IMR-90 (cell line): ENCODE measurements at regions not wholly inside any gene's neighbourhood (a gene's known extent, or its start where the extent isn't known, plus 50 kb on each side); places are given as distances from the start of the nearest gene placed in this dataset.
A peak's percentile ranks its signal among the peaks of the same experiment; 100 is the strongest.

Experiments
- ATAC-seq: fragments of 200-7000 bp; cut with Tn5 transposase; 2 replicates; pipeline ENCODE4 v1.9.1; 2020; ENCODE audit warnings: low read depth, mild to moderate bottlenecking, moderate library complexity
- BruUV-seq: library from RNA; stranded (reverse); fragments of 400-500 nt; replicated peaks from 2 replicates; lab custom pipeline; 2021; lab: Mats Ljungman, UMichigan
- CTCF ChIA-PET: fragments of 300-600 bp; formaldehyde crosslinking; extraction: SDS; loops from one replicate; lab custom pipeline; 2021; ENCODE audit warnings: antibody characterized with exemption; lab: Yijun Ruan, JAX
- POLR2A ChIA-PET: fragments of 300-600 bp; sonication (Branson Sonifier 250); formaldehyde crosslinking; loops from one replicate; lab custom pipeline; 2022; ENCODE audit warnings: antibody characterized with exemption; ENCODE audit not compliant: unreplicated experiment; lab: Charles Lee
- DNase-seq: peaks from one replicate; pipeline ENCODE4 v3.0.0; 2013
- H2AFZ ChIP-seq: replicated peaks from 2 replicates; pipeline ENCODE3; 2013; ENCODE audit warnings: low read length, mild to moderate bottlenecking; ENCODE audit not compliant: poor library complexity
- H2AK5ac ChIP-seq: 2 replicates; pipeline ENCODE4 v1.6.1; 2013; ENCODE audit warnings: low read depth, low read length, inconsistent platforms
- H2AK9ac ChIP-seq: replicated peaks from 2 replicates; pipeline ENCODE3; 2013; ENCODE audit warnings: mild to moderate bottlenecking, low read depth, low read length, moderate library complexity; ENCODE audit not compliant: poor library complexity
- H2BK120ac ChIP-seq: 2 replicates; pipeline ENCODE4 v1.6.1; 2013; ENCODE audit warnings: low read depth, low read length, inconsistent platforms
- H2BK15ac ChIP-seq: 3 replicates; pipeline ENCODE4 v1.6.1; 2013; ENCODE audit warnings: low read depth, low read length, inconsistent platforms
- H2BK20ac ChIP-seq: 2 replicates; pipeline ENCODE4 v1.6.1; 2013; ENCODE audit warnings: low read depth, mild to moderate bottlenecking, inconsistent platforms, low read length, moderate library complexity
- H2BK5ac ChIP-seq: 2 replicates; pipeline ENCODE4 v1.6.1; 2013; ENCODE audit warnings: mild to moderate bottlenecking, low read depth, low read length, inconsistent platforms; ENCODE audit not compliant: poor library complexity, severe bottlenecking
- H3K14ac ChIP-seq: replicated peaks from 2 replicates; pipeline ENCODE4 v1.6.1; 2013; ENCODE audit warnings: low read depth, low read length, inconsistent platforms
- H3K18ac ChIP-seq: 2 replicates; pipeline ENCODE4 v1.6.1; 2013; ENCODE audit warnings: low read depth, low read length, control low read depth
- H3K23ac ChIP-seq: 2 replicates; pipeline ENCODE4 v1.6.1; 2013; ENCODE audit warnings: low read depth, low read length, inconsistent platforms
- H3K27ac ChIP-seq: 2 replicates; pipeline ENCODE4 v1.5.1; 2013; ENCODE audit warnings: mild to moderate bottlenecking, control low read depth, low read length; ENCODE audit not compliant: insufficient read depth
- H3K27me3 ChIP-seq: 2 replicates; pipeline ENCODE4 v1.6.1; 2013; ENCODE audit warnings: low read length; ENCODE audit not compliant: control insufficient read depth, insufficient read depth
- H3K36me3 ChIP-seq: 2 replicates; pipeline ENCODE4 v1.6.1; 2013; ENCODE audit warnings: low read length, mixed read lengths; ENCODE audit not compliant: control insufficient read depth, insufficient read depth
- H3K4ac ChIP-seq: 2 replicates; pipeline ENCODE4 v1.6.1; 2013; ENCODE audit warnings: low read depth, low read length, inconsistent platforms
- H3K4me1 ChIP-seq: 2 replicates; pipeline ENCODE4 v1.6.1; 2013; ENCODE audit warnings: low read length, mixed read lengths; ENCODE audit not compliant: control insufficient read depth, insufficient read depth
- H3K4me2 ChIP-seq: 2 replicates; pipeline ENCODE4 v1.6.1; 2013; ENCODE audit warnings: low read depth, mild to moderate bottlenecking, control low read depth, low read length, moderate library complexity
- H3K4me3 ChIP-seq: 2 replicates; pipeline ENCODE4 v1.5.1; 2013; ENCODE audit warnings: low read depth, mild to moderate bottlenecking, control low read depth, low read length, moderate library complexity; ENCODE audit not compliant: insufficient read depth
- H3K56ac ChIP-seq: 2 replicates; pipeline ENCODE4 v1.6.1; 2013; ENCODE audit warnings: low read length, inconsistent platforms; ENCODE audit not compliant: insufficient read depth; ENCODE audit errors: extremely low read depth
- H3K79me1 ChIP-seq, 2 experiments: 2 replicates each; pipeline ENCODE4 v1.6.1; 2013; ENCODE audit warnings: low read length in 2 of 2, inconsistent platforms in 1 of 2, low read depth in 1 of 2
- H3K9ac ChIP-seq: 2 replicates; pipeline ENCODE4 v1.6.1; 2013; ENCODE audit warnings: low read depth, low read length, control low read depth
- H3K9me1 ChIP-seq: 2 replicates; pipeline ENCODE4 v1.6.1; 2013; ENCODE audit warnings: low read length, inconsistent platforms; ENCODE audit not compliant: insufficient read depth
- H3K9me3 ChIP-seq: 2 replicates; pipeline ENCODE4 v1.6.1; 2013; ENCODE audit warnings: low read length; ENCODE audit not compliant: control insufficient read depth, insufficient read depth
- H4K20me1 ChIP-seq: 2 replicates; pipeline ENCODE4 v1.6.1; 2013; ENCODE audit warnings: low read length, inconsistent platforms; ENCODE audit not compliant: insufficient read depth
- H4K5ac ChIP-seq: 2 replicates; pipeline ENCODE4 v1.6.1; 2013; ENCODE audit warnings: mild to moderate bottlenecking, low read depth, low read length, control low read depth
- H4K8ac ChIP-seq, 2 experiments: 2 replicates each; pipeline ENCODE4 v1.6.1; 2013; ENCODE audit warnings: low read depth in 2 of 2, low read length in 2 of 2, control low read depth in 1 of 2, inconsistent platforms in 1 of 2
- H4K91ac ChIP-seq: 2 replicates; pipeline ENCODE4 v1.6.1; 2013; ENCODE audit warnings: low read depth, low read length, inconsistent platforms; ENCODE audit not compliant: insufficient read depth
- BHLHE40 ChIP-seq: fragments of 150-350 bp; IDR thresholded peaks from 2 replicates; pipeline ENCODE4 v1.6.1; 2016; ENCODE audit warnings: mild to moderate bottlenecking, low read depth, low read length
- CEBPB ChIP-seq: IDR thresholded peaks from 2 replicates; pipeline ENCODE4 v1.6.1; 2012; ENCODE audit warnings: low read depth, low read length, improper control_type of control experiment
- CHD1 ChIP-seq: IDR thresholded peaks from 2 replicates; pipeline ENCODE4 v1.6.1; 2012; ENCODE audit warnings: low read depth, low read length, improper control_type of control experiment
- FOS ChIP-seq: fragments of 150-350 bp; IDR thresholded peaks from 2 replicates; pipeline ENCODE4 v1.6.1; 2016; ENCODE audit warnings: low read depth, low read length
- MAFK ChIP-seq: IDR thresholded peaks from 2 replicates; pipeline ENCODE4 v1.6.1; 2012; ENCODE audit warnings: low read depth, low read length, improper control_type of control experiment
- MAZ ChIP-seq: IDR thresholded peaks from 2 replicates; pipeline ENCODE4 v1.6.1; 2012; ENCODE audit warnings: low read depth, mild to moderate bottlenecking, low read length, improper control_type of control experiment, moderate library complexity, borderline replicate concordance
- MXI1 ChIP-seq: IDR thresholded peaks from 2 replicates; pipeline ENCODE4 v1.6.1; 2012; ENCODE audit warnings: low read depth, mild to moderate bottlenecking, low read length, moderate library complexity, borderline replicate concordance
- NFE2L2 ChIP-seq: fragments of 150-350 bp; IDR thresholded peaks from 2 replicates; pipeline ENCODE4 v1.6.1; 2016; ENCODE audit warnings: low read depth, mild to moderate bottlenecking, low read length
- POLR2A ChIP-seq: IDR thresholded peaks from 2 replicates; pipeline ENCODE4 v1.6.1; 2012; ENCODE audit warnings: mild to moderate bottlenecking, low read depth, low read length
- RAD21 ChIP-seq: IDR thresholded peaks from 2 replicates; pipeline ENCODE4 v1.6.1; 2012; ENCODE audit warnings: low read length, improper control_type of control experiment
- RFX5 ChIP-seq: IDR thresholded peaks from 2 replicates; pipeline ENCODE4 v1.8.0; 2012; ENCODE audit warnings: low read depth, mild to moderate bottlenecking, low read length, moderate library complexity
- SMC3 ChIP-seq: fragments of 150-350 bp; IDR thresholded peaks from 2 replicates; pipeline ENCODE4 v1.6.1; 2016; ENCODE audit warnings: low read depth, mild to moderate bottlenecking, antibody characterized with exemption, low read length, moderate library complexity
- WGBS, 2 experiments: methylation state at CpG; one replicate each; pipeline versions ENCODE4 v1.1.5 to v1.1.7; 2013; ENCODE audit warnings: missing lambda C conversion rate in 2 of 2; ENCODE audit not compliant: insufficient read length in 1 of 2; ENCODE audit errors: extremely low coverage in 2 of 2; 5-methylcytosine and 5-hydroxymethylcytosine counted together
- dilution Hi-C: fragments of 300-500 bp; cut with HindIII; formaldehyde crosslinking; loops from one replicate; pipeline ENCODE4 v1.14.3; 2018; ENCODE audit warnings: low sequenced_read_pairs; ENCODE audit not compliant: unreplicated experiment
- in situ Hi-C: fragments of 300-500 bp; cut with MboI; formaldehyde crosslinking; loops from 3 replicates; pipeline ENCODE4 v1.14.3; 2019; ENCODE audit warnings: low sequenced_read_pairs, inconsistent platforms, mixed read lengths
- intact Hi-C: fragments of 100-400 bp; cut with micrococcal nuclease; formaldehyde crosslinking; loops from 2 replicates; pipeline ENCODE4 v1.10.0; 2022
- TF ChIP-seq, protein P1 (sequence below): fragments of 150-350 bp; IDR thresholded peaks from 2 replicates; pipeline ENCODE4 v1.6.1; 2016; ENCODE audit warnings: low read depth, mild to moderate bottlenecking, low read length, moderate library complexity, borderline replicate concordance
- TF ChIP-seq, protein P2 (sequence below): fragments of 150-350 bp; IDR thresholded peaks from 2 replicates; pipeline ENCODE4 v1.6.1; 2017; ENCODE audit warnings: mild to moderate bottlenecking, antibody characterized with exemption, low read length, low read depth
- TF ChIP-seq, protein P3 (sequence below): conservative IDR thresholded peaks from 2 replicates; pipeline ENCODE4 v1.5.1; 2012; ENCODE audit warnings: mild to moderate bottlenecking, low read depth, low read length, improper control_type of control experiment

DNA sequence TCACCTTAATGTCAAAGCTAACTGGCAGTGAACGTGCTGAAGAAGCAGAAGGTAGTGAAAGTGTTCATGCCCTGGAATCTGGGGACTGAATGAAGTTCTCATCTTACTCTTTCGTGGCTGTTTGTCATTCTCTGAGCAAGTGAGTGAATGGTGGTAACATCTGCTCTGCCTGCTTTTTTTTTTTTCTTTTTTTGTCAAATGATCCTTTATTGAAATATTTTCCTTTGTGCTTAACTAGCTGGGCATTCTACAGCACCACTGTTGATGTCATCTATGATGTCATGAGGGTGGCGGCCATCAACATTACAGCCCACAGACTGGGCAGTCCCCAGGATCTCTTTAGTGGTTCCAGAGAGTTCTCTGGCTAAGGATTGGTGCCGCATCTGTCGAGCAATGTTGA lies 65.2 kb downstream of the RIN2 start:
- WGBS, 2 experiments: no CpG with 5 or more reads among the region's 5 CpGs
- dilution Hi-C loops: no loop called here

More for the DNA sequence above, 65.2 kb downstream of the RIN2 start:
- intact Hi-C loops: no loop called here
- no peak overlapping the region for H3K9ac ChIP-seq
- peak overlapping the region; percentile 7 for H2AK9ac ChIP-seq
- no peak overlapping the region for H3K56ac ChIP-seq
- H2AFZ ChIP-seq: peak overlapping the region; percentile 54
- peak overlapping the region; percentile 92 for H3K4ac ChIP-seq
- no peak overlapping the region for H3K27ac ChIP-seq
- H2AK5ac ChIP-seq: peak overlapping the region; percentile 81
- H4K5ac ChIP-seq: peak overlapping the region; percentile 46; the same call in 1 of the 2 replicates
- no peak overlapping the region for H3K4me3 ChIP-seq
- H4K8ac ChIP-seq: peak overlapping the region; percentile 26 to 76; a peak in 3 of 4 replicates
- POLR2A ChIA-PET: no interaction called here
- H3K4me1 ChIP-seq: peaks cover 9% of the 10 kb centered on the region
- in situ Hi-C loops: no loop called here
- peak overlapping the region; percentile 48 for H4K91ac ChIP-seq
- CTCF ChIA-PET: no interaction called here
- peak overlapping the region; percentile 83 for H2BK120ac ChIP-seq
- H3K18ac ChIP-seq: peak overlapping the region; percentile 59; the same call in 1 of the 2 replicates
- peaks cover 7% of the 10 kb centered on the region; the same call in 1 of the 2 replicates for H3K36me3 ChIP-seq
- ATAC-seq (no peak), DNase-seq (peak; percentile 66)
- peaks cover 3% of the 10 kb centered on the region; the same call in 1 of the 2 replicates for H3K9me3 ChIP-seq
- H2BK15ac ChIP-seq: peak overlapping the region; percentile 96; the same call in 1 of the 3 replicates
- H3K27me3 ChIP-seq: no peaks in the 10 kb centered on the region
- TF ChIP-seq, protein P1, sequence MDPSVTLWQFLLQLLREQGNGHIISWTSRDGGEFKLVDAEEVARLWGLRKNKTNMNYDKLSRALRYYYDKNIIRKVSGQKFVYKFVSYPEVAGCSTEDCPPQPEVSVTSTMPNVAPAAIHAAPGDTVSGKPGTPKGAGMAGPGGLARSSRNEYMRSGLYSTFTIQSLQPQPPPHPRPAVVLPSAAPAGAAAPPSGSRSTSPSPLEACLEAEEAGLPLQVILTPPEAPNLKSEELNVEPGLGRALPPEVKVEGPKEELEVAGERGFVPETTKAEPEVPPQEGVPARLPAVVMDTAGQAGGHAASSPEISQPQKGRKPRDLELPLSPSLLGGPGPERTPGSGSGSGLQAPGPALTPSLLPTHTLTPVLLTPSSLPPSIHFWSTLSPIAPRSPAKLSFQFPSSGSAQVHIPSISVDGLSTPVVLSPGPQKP: no peak
- TF ChIP-seq MXI1: no peak
- no peak for TF ChIP-seq BHLHE40
- TF ChIP-seq, protein P2, sequence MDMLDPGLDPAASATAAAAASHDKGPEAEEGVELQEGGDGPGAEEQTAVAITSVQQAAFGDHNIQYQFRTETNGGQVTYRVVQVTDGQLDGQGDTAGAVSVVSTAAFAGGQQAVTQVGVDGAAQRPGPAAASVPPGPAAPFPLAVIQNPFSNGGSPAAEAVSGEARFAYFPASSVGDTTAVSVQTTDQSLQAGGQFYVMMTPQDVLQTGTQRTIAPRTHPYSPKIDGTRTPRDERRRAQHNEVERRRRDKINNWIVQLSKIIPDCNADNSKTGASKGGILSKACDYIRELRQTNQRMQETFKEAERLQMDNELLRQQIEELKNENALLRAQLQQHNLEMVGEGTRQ: no peak
- no peak for TF ChIP-seq MAZ
- no peak for TF ChIP-seq CHD1
- no peak for TF ChIP-seq RAD21
- TF ChIP-seq, protein P3, sequence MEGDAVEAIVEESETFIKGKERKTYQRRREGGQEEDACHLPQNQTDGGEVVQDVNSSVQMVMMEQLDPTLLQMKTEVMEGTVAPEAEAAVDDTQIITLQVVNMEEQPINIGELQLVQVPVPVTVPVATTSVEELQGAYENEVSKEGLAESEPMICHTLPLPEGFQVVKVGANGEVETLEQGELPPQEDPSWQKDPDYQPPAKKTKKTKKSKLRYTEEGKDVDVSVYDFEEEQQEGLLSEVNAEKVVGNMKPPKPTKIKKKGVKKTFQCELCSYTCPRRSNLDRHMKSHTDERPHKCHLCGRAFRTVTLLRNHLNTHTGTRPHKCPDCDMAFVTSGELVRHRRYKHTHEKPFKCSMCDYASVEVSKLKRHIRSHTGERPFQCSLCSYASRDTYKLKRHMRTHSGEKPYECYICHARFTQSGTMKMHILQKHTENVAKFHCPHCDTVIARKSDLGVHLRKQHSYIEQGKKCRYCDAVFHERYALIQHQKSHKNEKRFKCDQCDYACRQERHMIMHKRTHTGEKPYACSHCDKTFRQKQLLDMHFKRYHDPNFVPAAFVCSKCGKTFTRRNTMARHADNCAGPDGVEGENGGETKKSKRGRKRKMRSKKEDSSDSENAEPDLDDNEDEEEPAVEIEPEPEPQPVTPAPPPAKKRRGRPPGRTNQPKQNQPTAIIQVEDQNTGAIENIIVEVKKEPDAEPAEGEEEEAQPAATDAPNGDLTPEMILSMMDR: no peak
- no peak for TF ChIP-seq RFX5
- no peak for TF ChIP-seq CEBPB
- no peak for TF ChIP-seq FOS
- TF ChIP-seq NFE2L2: no peak
- no peak for TF ChIP-seq MAFK
- no peak for TF ChIP-seq SMC3
- TF ChIP-seq POLR2A: no peak
- BruUV-seq: no TSS peak
- H3K79me1 ChIP-seq: peaks cover 5 to 59% of the 10 kb centered on the region in 2 experiments
- peak overlapping the region; percentile 41 for H2BK5ac ChIP-seq
- peak overlapping the region; percentile 82 for H3K14ac ChIP-seq
- peak overlapping the region; percentile 80 for H2BK20ac ChIP-seq
- no peak overlapping the region for H3K4me2 ChIP-seq
- H3K9me1 ChIP-seq: peaks cover 22% of the 10 kb centered on the region
- peak overlapping the region; percentile 63; the same call in 1 of the 2 replicates for H3K23ac ChIP-seq
- H4K20me1 ChIP-seq: no peaks in the 10 kb centered on the region
